ENCODE measurements at regions not wholly inside any gene's neighbourhood (a gene's known extent, or its start where the extent isn't known, plus 50 kb on each side); places are given as distances from the start of the nearest gene placed in this dataset.
"Not testable (repeated sequence)": the region's sequence is repeated elsewhere in the genome, so short reads cannot be mapped to it uniquely, and the experiment has no call there.

- DNase-seq (ENCODE audit: low spot score) = not testable (repeated sequence)
These were observed 998.9 kb upstream of the MIR17HG start for GRCh38 chr13:90348477-90349136.

- no peak for DNase-seq (ENCODE audit: low spot score)
These were observed 994.7 kb upstream of the MIR17HG start for GRCh38 chr13:90352763-90353162.

GRCh38 chr13:90355162-90355751 lies 992.2 kb upstream of the MIR17HG start:
- DNase-seq (ENCODE audit: low spot score) = no peak

GRCh38 chr13:90360785-90361184 lies 986.7 kb upstream of the MIR17HG start:
- DNase-seq (ENCODE audit: low spot score) = no peak

- no peak for DNase-seq (ENCODE audit: low spot score)
These were observed 984.8 kb upstream of the MIR17HG start for GRCh38 chr13:90362707-90363106.

GRCh38 chr13:90365130-90365529 lies 982.4 kb upstream of the MIR17HG start:
- no peak for DNase-seq (ENCODE audit: low spot score)

GRCh38 chr13:90374168-90374567 lies 973.3 kb upstream of the MIR17HG start:
- no peak for DNase-seq (ENCODE audit: low spot score)

- DNase-seq (ENCODE audit: low spot score) = no peak
These were observed 971.6 kb upstream of the MIR17HG start for GRCh38 chr13:90375851-90376250.

GRCh38 chr13:90382425-90382824 lies 965.1 kb upstream of the MIR17HG start:
- no peak for DNase-seq (ENCODE audit: low spot score)

GRCh38 chr13:90385781-90386489 lies 961.6 kb upstream of the MIR17HG start:
- DNase-seq (ENCODE audit: low spot score) = no peak

GRCh38 chr13:90388887-90389452 lies 958.5 kb upstream of the MIR17HG start:
- no peak for DNase-seq (ENCODE audit: low spot score)

GRCh38 chr13:90389537-90389936 lies 958.0 kb upstream of the MIR17HG start:
- DNase-seq (ENCODE audit: low spot score) = no peak

- DNase-seq (ENCODE audit: low spot score) = no peak
These were observed 954.1 kb upstream of the MIR17HG start for GRCh38 chr13:90393408-90393807.

- no peak for DNase-seq (ENCODE audit: low spot score)
These were observed 952.1 kb upstream of the MIR17HG start for GRCh38 chr13:90395348-90395747.

- DNase-seq (ENCODE audit: low spot score) = no peak
These were observed 951.6 kb upstream of the MIR17HG start for GRCh38 chr13:90395846-90396245.

GRCh38 chr13:90396266-90396665 lies 951.2 kb upstream of the MIR17HG start:
- no peak for DNase-seq (ENCODE audit: low spot score)

GRCh38 chr13:90397503-90397902 lies 950.0 kb upstream of the MIR17HG start:
- no peak for DNase-seq (ENCODE audit: low spot score)

- DNase-seq (ENCODE audit: low spot score) = no peak
These were observed 947.1 kb upstream of the MIR17HG start for GRCh38 chr13:90400372-90400771.

GRCh38 chr13:90401150-90401549 lies 946.3 kb upstream of the MIR17HG start:
- no peak for DNase-seq (ENCODE audit: low spot score)

- no peak for DNase-seq (ENCODE audit: low spot score)
These were observed 945.4 kb upstream of the MIR17HG start for GRCh38 chr13:90402102-90402501.

- DNase-seq (ENCODE audit: low spot score) = no peak
These were observed 944.9 kb upstream of the MIR17HG start for GRCh38 chr13:90402613-90403012.

GRCh38 chr13:90403330-90404082 lies 944.0 kb upstream of the MIR17HG start:
- no peak for DNase-seq (ENCODE audit: low spot score)
